K562 (cell line): ENCODE measurements at regions not wholly inside any gene's neighbourhood (a gene's known extent, or its start where the extent isn't known, plus 50 kb on each side); places are given as distances from the start of the nearest gene placed in this dataset.

ENCODE experiments used
- EP300 ChIP-seq: IDR thresholded peaks from 2 replicates; pipeline ENCODE4 v1.6.1; 2012; ENCODE audit warnings: low read length, improper control_type of control experiment
- HMG20A ChIP-seq: fragments of 450-650 bp; formaldehyde crosslinking; conservative IDR thresholded peaks from 2 replicates; pipeline ENCODE4 v1.4.0; 2020; ENCODE audit warnings: mild to moderate bottlenecking, mixed read lengths
- YY1 ChIP-seq, 3 experiments: IDR thresholded peaks; 2 replicates each; pipeline ENCODE4 v1.6.1; 2011; ENCODE audit warnings: low read length in 2 of 3, mild to moderate bottlenecking in 2 of 3, moderate library complexity in 2 of 3, borderline replicate concordance in 1 of 3, control low read depth in 1 of 3, low read depth in 1 of 3; ENCODE audit not compliant: insufficient read depth in 3 of 3, insufficient replicate concordance in 2 of 3, control insufficient read depth in 1 of 3, insufficient read length in 1 of 3; ENCODE audit errors: extremely low read depth in 1 of 3
- ZNF24 ChIP-seq: fragments of 450-650 bp; IDR thresholded peaks from 2 replicates; pipeline ENCODE4 v1.6.1; 2016

DNA sequence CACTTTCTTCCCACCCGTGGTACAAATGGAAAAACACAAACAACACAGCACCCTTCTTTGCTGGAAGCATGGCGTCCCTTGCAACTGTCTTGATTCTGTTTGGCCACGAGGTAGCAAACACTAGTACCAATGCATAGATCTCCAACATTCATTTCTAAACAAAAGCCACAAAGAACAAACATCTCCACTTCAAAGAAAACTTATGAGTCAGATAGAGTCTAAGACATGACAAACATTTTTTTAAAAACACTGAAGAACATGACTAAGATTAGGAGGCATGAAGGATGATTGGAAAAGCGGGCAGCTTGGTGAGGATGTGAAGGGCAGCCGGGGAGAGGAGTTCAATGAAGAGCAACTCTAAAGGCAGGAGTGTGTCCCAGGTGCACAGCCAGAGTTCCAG is 197.6 kb upstream of the FAM9B start:
- TF ChIP-seq ZNF24, result no peak
- TF ChIP-seq HMG20A, result no peak
- TF ChIP-seq YY1 (IDR thresholded peaks at IDR 0.05; ENCODE audit: borderline replicate concordance in 1 of 3, control insufficient read depth in 1 of 3, extremely low read depth in 1 of 3, insufficient read depth in 3 of 3, insufficient read length in 1 of 3, insufficient replicate concordance in 2 of 3, low read depth in 1 of 3, low read length in 2 of 3), result no peak
- no peak for TF ChIP-seq EP300
